Stimulated activated CD4-positive, alpha-beta T cell treated with anti-CD3 and anti-CD28 coated beads, Interleukin-12 subunit alpha, Interleukin-12 subunit beta, amount 100 ng/mL, for 48 hours (primary cell): ENCODE measurements at regions not wholly inside any gene's neighbourhood (a gene's known extent, or its start where the extent isn't known, plus 50 kb on each side); places are given as distances from the start of the nearest gene placed in this dataset.
"Not testable (repeated sequence)": the region's sequence is repeated elsewhere in the genome, so short reads cannot be mapped to it uniquely, and the experiment has no call there.

Experiments
- DNase-seq, 3 donors: peaks; one replicate each; pipeline ENCODE4 v3.0.0-alpha.2; 2020; ENCODE audit warnings: low read depth in 2 of 3, low spot score in 1 of 3

DNA sequence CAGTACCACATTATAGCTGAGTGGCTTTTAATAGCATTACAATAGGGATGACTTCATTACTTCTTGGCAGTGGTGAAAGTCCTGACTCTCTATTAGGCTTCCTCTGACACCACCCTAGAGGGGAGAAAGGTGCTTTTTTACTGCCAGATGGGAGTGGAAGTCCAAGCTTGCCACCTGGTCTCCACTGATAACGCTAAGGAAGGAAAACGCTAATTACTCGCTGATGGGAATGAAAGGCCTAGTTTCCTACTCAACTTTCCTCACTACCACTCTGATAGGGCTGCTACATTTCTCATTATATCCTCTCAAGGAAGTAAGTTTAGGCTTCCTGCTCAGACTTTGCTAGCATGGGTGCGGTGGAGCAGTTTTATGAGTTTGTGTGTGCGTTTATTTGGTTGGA is 62.3 kb upstream of the PAGE3 start:
- DNase-seq = no peak

DNA sequence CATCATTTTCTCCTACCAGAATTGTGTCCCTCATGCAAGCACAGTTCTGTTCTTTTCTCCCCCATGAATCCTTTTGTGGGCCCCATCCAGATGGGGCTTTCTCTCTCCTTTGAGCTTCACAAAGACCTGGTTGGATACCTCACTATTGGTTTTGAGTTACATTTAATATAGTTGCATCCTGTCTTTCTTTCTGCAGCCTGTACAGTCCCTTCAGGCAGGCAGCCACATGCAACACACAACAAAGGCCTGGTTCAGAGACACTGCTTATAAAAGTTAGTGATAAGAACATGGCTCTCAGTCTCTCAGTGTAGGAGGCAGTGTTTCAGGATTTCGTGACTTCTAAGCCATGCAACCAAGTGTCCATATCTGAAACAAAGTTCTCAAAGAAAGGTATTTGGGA is 70.6 kb upstream of the PAGE3 start:
- DNase-seq = no peak

DNA sequence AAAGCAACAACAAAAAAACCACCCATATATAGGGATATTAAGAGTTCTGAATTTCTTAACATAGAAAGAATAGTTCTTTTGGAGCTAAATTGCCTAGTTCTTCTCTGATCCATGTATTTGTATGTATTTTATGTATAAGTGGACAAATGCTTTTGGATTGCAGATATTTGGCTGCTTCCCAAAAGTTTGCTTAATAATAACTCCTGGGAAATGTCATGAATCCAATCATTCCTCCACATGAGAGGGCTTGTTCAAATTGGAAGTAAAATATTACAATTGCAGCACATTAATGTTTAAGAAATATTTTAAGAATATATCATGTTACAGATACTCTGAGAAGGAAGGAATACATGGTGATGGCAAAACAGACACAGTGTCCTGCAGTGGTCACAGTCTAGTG is 71.5 kb upstream of the PAGE3 start:
- no peak for DNase-seq

DNA sequence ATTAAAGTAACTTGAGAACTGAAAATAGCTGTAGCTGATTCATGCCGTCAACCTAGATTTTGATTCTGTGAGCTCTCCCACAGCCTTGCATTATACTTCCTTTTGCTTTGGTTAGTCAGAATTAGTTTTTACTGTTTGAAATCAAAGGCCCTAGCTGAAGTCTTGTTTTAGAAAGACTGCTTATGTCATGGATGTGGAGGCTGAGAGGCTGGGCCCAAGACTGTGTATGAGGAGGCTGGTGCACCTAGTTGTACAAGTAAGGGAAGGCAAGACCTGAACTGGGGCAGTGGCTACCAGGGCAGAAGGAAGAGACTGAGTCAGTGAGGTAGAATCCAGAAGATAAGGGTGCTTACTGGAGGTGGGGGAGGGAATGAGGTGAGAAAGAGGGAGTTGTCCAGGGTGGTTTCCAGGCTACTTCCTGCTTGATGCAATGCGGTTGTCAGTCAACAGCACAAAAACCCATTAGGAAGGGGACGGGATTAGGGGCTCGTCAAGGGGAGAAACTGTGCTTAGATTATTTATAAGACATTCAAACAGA is 76.2 kb upstream of the PAGE3 start:
- DNase-seq = no peak

DNA sequence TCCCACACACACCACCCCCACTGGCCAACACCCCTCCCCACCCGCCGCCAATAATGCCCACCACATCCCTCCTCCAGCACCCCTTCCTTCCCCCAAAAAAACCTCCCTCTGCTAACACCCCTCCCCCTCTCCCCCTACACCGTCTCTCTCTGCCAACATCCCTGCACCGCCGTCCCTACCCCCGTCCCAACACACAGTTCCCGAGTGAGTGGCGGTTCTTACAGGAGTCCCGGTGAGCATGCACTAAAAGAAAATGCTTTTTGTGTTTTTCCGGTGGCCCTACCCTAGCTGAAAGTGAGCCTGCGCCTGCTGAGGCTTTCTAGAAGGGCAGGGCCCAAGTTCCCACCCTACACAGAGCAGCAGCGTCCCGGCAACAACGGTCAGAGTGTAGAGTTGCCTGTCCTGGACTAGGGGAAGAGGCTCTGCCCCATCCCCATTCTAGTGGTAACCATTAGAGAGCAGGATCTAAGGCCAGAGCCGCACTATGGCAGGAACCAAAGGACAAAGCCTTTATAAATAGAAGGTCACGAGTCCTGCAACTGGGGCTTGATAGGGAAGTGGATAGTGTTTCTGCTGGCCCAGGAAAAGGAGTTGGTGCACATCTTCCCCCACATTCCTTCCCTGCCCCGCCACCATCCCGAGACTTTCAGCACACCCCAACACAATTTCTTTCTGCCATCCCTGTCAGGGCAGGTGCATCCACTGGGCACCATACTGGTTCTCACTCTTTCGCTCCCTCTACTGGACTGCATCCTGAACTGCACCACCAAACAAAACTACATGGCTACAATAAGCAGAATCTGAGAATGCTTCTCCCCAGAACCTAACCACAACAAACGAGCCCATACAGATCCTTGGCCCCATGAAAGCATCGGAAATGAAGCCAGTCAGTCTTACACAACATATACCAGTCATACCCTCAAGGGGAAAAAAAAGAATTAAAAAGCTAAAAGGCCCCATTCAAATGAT is 78.1 kb upstream of the PAGE3 start:
- DNase-seq = peak; percentile 1 to 45 (median 19)

DNA sequence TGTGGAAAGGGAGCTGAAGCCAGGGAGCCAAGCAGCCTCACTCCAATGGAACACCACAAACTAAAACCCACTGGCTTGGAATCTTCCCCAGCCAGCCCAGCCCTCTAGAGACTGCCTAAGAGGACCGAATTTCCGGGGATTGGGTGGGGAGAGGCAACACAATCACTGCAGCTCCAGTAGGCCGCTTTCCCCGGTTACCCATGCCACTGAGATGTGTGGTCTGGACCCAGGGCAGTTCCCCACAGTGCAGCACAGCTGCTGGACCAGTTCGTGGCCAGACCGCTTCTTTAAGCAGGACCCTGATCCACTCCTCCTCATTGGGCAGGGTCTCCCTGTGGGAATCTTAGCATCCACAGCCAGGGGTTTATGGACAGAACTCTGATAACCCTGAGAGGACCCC is 91.9 kb upstream of the PAGE3 start:
- no peak for DNase-seq

DNA sequence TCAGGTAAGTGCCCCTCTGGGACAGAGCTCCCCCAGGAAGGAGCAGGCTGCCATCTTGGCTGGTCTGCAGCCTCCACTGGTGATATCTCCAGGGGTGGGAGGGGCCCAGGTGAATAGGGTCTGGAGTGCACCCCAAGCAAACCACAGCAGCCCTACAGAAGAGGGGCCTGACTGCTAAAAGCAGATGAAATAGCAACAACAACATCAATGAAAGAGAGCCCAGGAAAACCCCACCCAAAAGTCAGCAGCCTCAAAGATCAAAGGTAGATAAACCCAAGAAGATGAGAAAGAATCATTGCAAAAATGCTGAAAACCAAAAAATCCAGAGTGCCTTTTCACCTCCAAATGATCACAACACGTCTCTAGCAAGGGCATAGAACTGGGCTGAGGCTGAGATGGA is 92.5 kb upstream of the PAGE3 start:
- DNase-seq = no peak

DNA sequence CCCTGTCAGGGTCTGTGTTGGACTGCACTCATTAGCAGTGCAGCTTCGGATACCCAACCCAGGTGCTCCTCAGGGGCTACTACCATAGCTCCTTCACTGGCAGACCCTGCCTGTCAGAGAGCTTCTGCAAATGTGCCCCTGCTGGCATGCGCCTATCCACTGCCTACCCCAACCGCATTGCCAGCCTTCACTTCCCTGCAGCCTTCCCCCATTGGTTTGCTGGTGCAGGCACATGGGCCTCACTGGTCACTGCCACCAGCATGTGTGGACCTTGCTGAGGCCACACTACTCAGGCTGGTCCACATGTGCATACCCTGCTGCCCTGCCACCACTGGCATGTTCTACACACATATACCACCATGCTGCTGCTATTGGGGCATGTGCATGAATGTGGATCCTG is 72.5 kb upstream of the MAGEH1 start:
- no peak for DNase-seq

DNA sequence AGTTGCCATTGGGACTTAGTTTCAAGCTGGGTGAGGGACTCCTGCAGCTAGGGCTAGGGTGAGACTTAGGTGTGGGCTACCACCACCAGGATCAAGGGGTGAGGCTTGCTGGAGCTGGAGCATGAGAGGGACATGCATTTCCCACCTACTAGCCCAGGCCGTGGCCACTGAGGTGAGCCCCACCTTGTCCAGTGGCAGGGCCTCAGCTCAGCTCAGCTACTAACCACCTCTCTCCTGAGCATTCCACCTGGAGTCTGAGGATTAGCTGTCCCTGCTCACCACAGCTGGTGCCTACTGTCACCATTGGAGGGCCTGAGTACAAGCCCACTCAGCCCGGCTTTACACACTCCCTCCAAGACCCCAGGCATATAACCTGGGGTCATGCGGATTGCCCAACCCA is 62.6 kb upstream of the MAGEH1 start:
- DNase-seq = no peak

DNA sequence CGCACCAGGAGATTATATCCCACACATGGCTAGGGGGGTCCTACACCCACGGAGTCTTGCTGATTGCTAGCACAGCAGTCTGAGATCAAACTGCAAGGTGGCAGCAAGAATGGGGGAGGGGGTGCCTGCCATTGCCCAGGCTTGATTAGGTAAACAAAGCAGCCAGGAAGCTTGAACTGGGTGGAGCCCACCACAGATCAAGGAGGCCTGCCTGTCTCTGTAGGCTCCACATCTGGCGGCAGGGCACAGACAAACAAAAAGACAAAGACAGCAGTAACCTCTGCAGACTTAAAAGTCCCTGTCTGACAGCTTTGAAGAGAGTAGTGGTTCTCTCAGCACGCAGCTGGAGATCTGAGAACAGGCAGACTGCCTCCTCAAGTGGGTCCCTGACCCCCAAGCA is 55.1 kb upstream of the MAGEH1 start:
- not testable (repeated sequence) for DNase-seq
